Vagina (tissue), 2 donors: ENCODE measurements at regions not wholly inside any gene's neighbourhood (a gene's known extent, or its start where the extent isn't known, plus 50 kb on each side); places are given as distances from the start of the nearest gene placed in this dataset.
"Not testable (repeated sequence)": the region's sequence is repeated elsewhere in the genome, so short reads cannot be mapped to it uniquely, and the experiment has no call there.

Experiments
- DNase-seq, 2 donors: peaks; one replicate each; pipeline ENCODE4 v3.0.0-alpha.2; 2017; ENCODE audit errors: extremely low spot score in 2 of 2
- H3K27ac ChIP-seq: fragments of 200-600 bp; sonication (generic); one replicate; pipeline ENCODE4 v1.5.1; 2019
- H3K27me3 ChIP-seq: fragments of 200-600 bp; sonication (generic); one replicate; pipeline ENCODE4 v1.5.1; 2019
- H3K36me3 ChIP-seq, 2 donors: fragments of 200-600 bp; sonication (generic); one replicate each; pipeline ENCODE4 v1.5.1; 2017 to 2019
- H3K4me1 ChIP-seq: fragments of 200-600 bp; sonication (generic); one replicate; pipeline ENCODE4 v1.5.1; 2019
- H3K4me3 ChIP-seq, 2 donors: fragments of 200-600 bp; sonication (generic); 1 replicate in 1 of 2; 2 replicates in 1 of 2; pipeline ENCODE4 v1.5.1; 2016 to 2019
- H3K9me3 ChIP-seq: fragments of 200-600 bp; sonication (generic); one replicate; pipeline ENCODE4 v1.5.1; 2019
- CTCF ChIP-seq, 3 experiments: fragments of 450-650 bp in 2 of 3; fragments of 200-600 bp in 1 of 3; sonication (generic) in 1 of 3; IDR thresholded peaks; one replicate each; pipeline ENCODE4 v1.5.1; 2017 to 2019; ENCODE audit warnings: antibody characterized with exemption in 3 of 3, mild to moderate bottlenecking in 2 of 3, moderate library complexity in 2 of 3
- POLR2A ChIP-seq, 2 donors: fragments of 450-650 bp; IDR thresholded peaks; one replicate each; pipeline ENCODE4 v1.6.1; 2017; ENCODE audit warnings: antibody characterized with exemption in 2 of 2, mild to moderate bottlenecking in 2 of 2, moderate library complexity in 2 of 2
- POLR2AphosphoS5 ChIP-seq, 2 donors: sonication (generic); formaldehyde crosslinking; IDR thresholded peaks; one replicate each; pipeline ENCODE4 v1.9.0; 2017; ENCODE audit warnings: antibody characterized with exemption in 2 of 2, mild to moderate bottlenecking in 2 of 2, low read depth in 1 of 2; ENCODE audit not compliant: insufficient read depth in 1 of 2
- intact Hi-C: fragments of 100-400 bp; cut with DNase I; formaldehyde crosslinking; loops from one replicate; pipeline ENCODE4 v1.15.1; 2023

- H3K4me1 ChIP-seq = no peaks in the 10 kb centered on the region
- H3K27me3 ChIP-seq = no peaks in the 10 kb centered on the region
- H3K9me3 ChIP-seq = no peaks in the 10 kb centered on the region
- intact Hi-C loops = no loop called here
- H3K4me3 ChIP-seq = no peak overlapping the region
- TF ChIP-seq CTCF (IDR thresholded peaks at IDR 0.05) (no peak), POLR2AphosphoS5 (IDR thresholded peaks at IDR 0.05; ENCODE audit: insufficient read depth in 1 of 2, low read depth in 1 of 2) (no peak), POLR2A (IDR thresholded peaks at IDR 0.05) (no peak)
- no peak for DNase-seq
- H3K36me3 ChIP-seq = no peaks in the 10 kb centered on the region
- H3K27ac ChIP-seq = no peak overlapping the region
Observed at GRCh38 chr2:67612576-67613042, 215.5 kb downstream of the ETAA1 start.

GRCh38 chr2:67613227-67613626 lies 216.1 kb downstream of the ETAA1 start:
- Histone ChIP-seq H3K36me3 (no peaks in the 10 kb centered on the region), H3K4me3 (no peak overlapping the region), H3K4me1 (no peaks in the 10 kb centered on the region), H3K27me3 (no peaks in the 10 kb centered on the region), H3K9me3 (no peaks in the 10 kb centered on the region), H3K27ac (no peak overlapping the region)
- DNase-seq = no peak
- no peak for TF ChIP-seq POLR2A (IDR thresholded peaks at IDR 0.05)
- intact Hi-C loops = no loop called here

GRCh38 chr2:67614454-67614853 lies 217.3 kb downstream of the ETAA1 start:
- no peak overlapping the region for H3K27ac ChIP-seq
- no peaks in the 10 kb centered on the region for H3K9me3 ChIP-seq
- no peaks in the 10 kb centered on the region for H3K27me3 ChIP-seq
- TF ChIP-seq POLR2AphosphoS5 (IDR thresholded peaks at IDR 0.05; ENCODE audit: insufficient read depth in 1 of 2, low read depth in 1 of 2) (no peak), CTCF (IDR thresholded peaks at IDR 0.05) (no peak), POLR2A (IDR thresholded peaks at IDR 0.05) (no peak)
- H3K36me3 ChIP-seq = no peaks in the 10 kb centered on the region
- DNase-seq = no peak
- intact Hi-C loops = no loop called here
- H3K4me1 ChIP-seq = no peaks in the 10 kb centered on the region
- no peak overlapping the region for H3K4me3 ChIP-seq

GRCh38 chr2:67616749-67617148 lies 219.6 kb downstream of the ETAA1 start:
- Histone ChIP-seq H3K36me3 (no peaks in the 10 kb centered on the region), H3K4me1 (no peaks in the 10 kb centered on the region), H3K27ac (no peak overlapping the region), H3K9me3 (no peaks in the 10 kb centered on the region), H3K4me3 (no peak overlapping the region), H3K27me3 (no peaks in the 10 kb centered on the region)
- intact Hi-C loops = no loop called here
- no peak for TF ChIP-seq POLR2A (IDR thresholded peaks at IDR 0.05)
- TF ChIP-seq POLR2AphosphoS5 (IDR thresholded peaks at IDR 0.05; ENCODE audit: insufficient read depth in 1 of 2, low read depth in 1 of 2) = no peak
- no peak for TF ChIP-seq CTCF (IDR thresholded peaks at IDR 0.05)
- DNase-seq = no peak

- H3K4me1 ChIP-seq = no peaks in the 10 kb centered on the region
- H3K36me3 ChIP-seq = no peaks in the 10 kb centered on the region
- no peaks in the 10 kb centered on the region for H3K9me3 ChIP-seq
- H3K27me3 ChIP-seq = no peaks in the 10 kb centered on the region
- intact Hi-C loops = no loop called here
- no peak overlapping the region for H3K27ac ChIP-seq
- TF ChIP-seq POLR2A (IDR thresholded peaks at IDR 0.05) = no peak
- no peak for TF ChIP-seq CTCF (IDR thresholded peaks at IDR 0.05)
- TF ChIP-seq POLR2AphosphoS5 (IDR thresholded peaks at IDR 0.05; ENCODE audit: insufficient read depth in 1 of 2, low read depth in 1 of 2) = no peak
- no peak for DNase-seq
- H3K4me3 ChIP-seq = no peak overlapping the region
Observed at GRCh38 chr2:67619204-67619603, 222.1 kb downstream of the ETAA1 start.

GRCh38 chr2:67623741-67624140 lies 226.6 kb downstream of the ETAA1 start:
- H3K4me3 ChIP-seq, H3K4me1 ChIP-seq, H3K9me3 ChIP-seq, H3K27me3 ChIP-seq, DNase-seq, intact Hi-C loops, H3K27ac ChIP-seq, H3K36me3 ChIP-seq: not testable (repeated sequence)
